Esophagus mucosa (tissue), 1 donor: ENCODE measurements at regions not wholly inside any gene's neighbourhood (a gene's known extent, or its start where the extent isn't known, plus 50 kb on each side); places are given as distances from the start of the nearest gene placed in this dataset.

Experiments
- ATAC-seq: fragments of 200-7000 bp; cut with Tn5 transposase; one replicate; pipeline ENCODE4 v1.9.1; 2020
- donor health status: DM: yes; HTN: yes; CAD: no.

DNA sequence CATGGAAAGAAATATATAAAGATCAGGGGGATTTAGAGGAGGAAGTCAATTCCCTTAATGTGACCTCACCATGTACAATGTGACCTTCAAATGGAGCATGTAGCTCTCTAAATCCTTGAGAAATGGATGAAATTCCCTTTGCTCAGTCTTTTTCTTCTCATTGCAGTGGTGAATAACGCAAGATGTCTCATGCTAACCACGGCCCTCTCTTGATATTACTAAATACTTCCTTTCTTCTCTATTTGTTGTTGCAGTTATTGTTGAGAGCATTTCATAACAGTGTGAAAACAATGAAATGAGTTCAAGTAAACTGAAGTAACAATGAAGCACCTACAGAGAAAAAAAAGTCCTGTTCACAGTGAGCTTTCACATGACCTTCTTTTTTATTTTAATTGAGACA is 55.6 kb downstream of the ZNF281 start:
- ATAC-seq: no peak

- ATAC-seq: no peak
Measured at GRCh38 chr1:200353232-200353631, 56.6 kb downstream of the ZNF281 start.

GRCh38 chr1:200351826-200352549 is 57.8 kb downstream of the ZNF281 start:
- no peak for ATAC-seq

DNA sequence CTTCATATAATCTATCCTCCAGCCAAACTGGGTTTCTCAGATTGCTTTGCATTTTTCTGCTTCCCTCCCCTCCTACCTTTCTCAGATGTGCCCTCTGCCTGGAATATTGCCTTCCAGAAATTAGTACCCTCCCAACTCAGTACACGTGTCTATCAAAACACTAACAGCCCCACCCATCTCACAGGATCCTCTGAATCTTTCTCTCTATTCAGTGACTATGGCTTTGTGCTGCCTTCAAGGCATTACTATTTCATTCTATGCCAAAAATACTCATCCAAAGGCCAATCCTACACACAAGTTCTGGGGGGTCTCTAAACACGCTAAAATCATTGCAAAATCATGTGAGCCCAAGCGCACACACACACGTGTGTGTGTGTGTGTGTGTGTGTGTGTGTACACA is 58.4 kb downstream of the ZNF281 start:
- ATAC-seq: no peak

GRCh38 chr1:200346700-200347099 is 63.1 kb downstream of the ZNF281 start:
- no peak for ATAC-seq

- no peak for ATAC-seq
Measured at GRCh38 chr1:200345520-200345919, 64.3 kb downstream of the ZNF281 start.

GRCh38 chr1:200343874-200344273 is 66.0 kb downstream of the ZNF281 start:
- no peak for ATAC-seq

GRCh38 chr1:200342511-200343311 is 67.1 kb downstream of the ZNF281 start:
- ATAC-seq: no peak

DNA sequence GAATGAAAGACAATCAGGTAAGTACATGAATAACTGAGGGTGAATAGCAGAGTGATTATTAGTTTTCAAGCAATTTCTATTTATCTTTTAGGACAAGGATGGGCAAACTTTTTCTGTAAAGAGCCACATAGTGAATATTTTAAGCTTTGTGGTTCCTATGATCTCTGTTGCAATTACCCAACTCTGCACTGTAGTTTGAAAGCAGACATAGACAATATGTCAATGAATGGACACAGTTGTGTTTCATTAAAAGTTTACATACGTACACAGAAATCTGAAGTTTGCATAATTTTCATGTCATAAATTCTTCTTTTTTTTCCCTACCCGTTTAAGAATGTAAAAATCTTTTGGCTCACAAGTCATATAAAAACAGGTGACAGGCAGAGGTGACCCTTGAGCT is 71.4 kb downstream of the ZNF281 start:
- ATAC-seq: no peak

DNA sequence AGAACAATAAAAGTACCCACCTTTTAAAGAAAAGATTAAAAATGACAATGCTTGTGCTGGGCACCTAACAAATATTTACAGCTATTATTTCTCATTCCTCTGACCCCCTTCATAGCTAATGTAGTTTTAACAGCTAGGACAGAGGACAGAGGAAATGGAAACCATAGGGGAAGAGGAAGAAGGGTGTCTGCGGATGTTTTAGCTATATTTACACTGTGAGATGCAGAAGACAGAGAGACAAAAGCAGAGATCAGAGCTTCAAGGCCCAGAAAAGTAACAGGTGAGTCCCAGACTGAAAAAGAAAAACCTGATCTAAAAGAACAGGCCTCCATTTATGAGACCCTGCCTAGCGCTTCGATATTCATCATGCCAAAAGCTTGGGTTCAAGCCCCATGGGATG is 72.0 kb downstream of the ZNF281 start:
- no peak for ATAC-seq

GRCh38 chr1:200337410-200337809 is 72.4 kb downstream of the ZNF281 start:
- no peak for ATAC-seq

DNA sequence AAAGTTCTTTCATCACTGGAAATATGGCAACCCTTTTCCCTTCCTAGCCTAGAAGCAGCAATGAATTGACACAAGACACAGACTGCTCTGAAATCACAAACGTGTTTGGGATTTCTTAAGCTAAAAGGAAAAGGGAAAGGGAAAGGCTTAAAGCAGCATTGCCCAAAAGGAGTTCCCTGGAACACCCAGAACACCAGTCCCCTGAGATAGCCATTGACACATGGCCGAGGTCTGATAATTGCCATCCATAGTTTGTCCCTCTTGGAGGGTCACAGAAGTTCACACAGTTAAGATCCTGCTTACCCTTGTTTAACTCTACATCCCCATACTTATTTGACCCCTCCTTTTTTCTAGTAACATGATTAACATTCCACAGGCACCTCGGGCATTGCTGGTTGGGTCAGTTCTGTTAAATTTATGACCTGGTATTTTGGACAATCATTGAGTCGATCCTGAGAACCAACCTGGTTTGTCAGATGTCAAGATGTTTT is 72.9 kb downstream of the ZNF281 start:
- no peak for ATAC-seq

DNA sequence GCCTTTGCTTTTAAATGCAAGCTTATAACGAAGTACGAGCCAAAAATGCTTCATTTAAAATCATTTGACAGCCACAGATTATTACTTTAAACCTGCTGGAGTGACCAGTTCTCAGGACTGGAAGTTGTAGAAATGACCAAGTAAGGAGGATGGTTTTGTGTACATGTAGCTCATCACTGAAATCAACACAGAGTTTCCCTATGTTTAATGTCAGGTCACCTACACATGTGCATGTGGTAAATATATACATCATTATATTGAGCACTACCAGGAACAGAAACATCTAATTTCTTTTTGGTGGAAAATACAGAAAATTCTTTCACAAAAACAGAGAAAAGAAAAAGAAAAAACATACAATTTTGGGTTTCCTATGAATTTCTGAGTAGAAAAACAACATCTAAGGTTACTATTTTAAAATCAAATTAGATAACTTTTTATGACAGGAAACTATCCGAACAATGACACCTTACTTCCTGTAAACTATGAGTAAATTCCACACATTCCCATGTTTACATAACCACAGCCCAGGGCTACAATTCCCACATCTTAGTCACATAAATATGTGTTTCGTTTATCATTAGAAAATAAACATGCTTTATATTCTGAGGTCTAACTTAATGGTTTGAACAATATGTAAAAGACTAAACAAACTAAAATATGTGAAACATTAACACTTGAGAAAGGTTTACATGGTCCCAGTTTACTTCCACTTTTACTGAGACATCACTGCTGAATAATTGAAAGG is 73.6 kb downstream of the ZNF281 start:
- ATAC-seq: no peak

DNA sequence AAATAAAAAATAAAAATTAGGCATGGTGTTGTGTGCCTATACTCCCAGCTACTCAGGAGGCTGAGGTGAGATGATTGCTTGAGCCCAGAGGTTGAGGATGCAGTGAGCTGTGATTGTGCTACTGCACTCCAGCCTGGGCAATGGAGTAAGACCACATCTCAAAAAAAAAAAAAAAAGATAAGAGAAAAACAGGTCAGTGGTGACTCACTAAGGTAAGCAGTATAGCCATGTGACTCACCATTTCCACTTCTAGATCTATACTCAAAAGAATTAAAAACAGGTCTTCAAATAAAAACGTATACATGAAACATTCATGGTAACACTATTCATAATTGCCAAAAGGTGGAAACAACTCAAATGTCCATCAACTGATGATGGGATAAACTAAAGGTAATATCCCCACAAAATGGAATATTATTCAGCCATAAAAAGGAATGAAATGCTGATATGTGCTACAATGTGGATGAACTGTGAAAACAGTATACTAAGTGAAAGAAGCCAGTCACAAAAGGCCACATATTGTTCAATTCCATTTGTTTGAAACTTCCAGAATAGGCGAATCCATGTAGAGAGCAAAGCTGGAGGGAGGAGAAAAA is 75.1 kb downstream of the ZNF281 start:
- ATAC-seq: no peak

- ATAC-seq: no peak
Measured at GRCh38 chr1:200333329-200333728, 76.5 kb downstream of the ZNF281 start.

DNA sequence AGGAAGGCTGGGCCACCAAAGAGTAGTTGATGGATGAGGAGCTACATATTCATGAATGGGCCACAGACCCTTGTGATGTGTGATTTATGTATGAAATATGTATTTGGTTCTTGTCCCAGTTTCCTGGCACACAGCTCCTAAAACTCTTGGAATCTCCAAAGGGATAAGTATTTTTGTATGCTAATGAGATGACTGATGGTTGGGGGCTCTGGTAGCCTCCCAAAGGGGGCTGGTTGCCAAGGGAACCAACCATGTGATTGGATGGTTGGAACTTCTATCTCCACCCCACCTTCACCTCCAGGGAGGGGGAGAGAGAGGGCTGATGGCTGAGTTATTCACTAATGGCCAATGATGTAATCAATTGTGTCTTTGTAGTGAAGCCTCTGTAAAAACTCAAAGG is 77.1 kb downstream of the ZNF281 start:
- ATAC-seq: no peak

GRCh38 chr1:200330741-200331428 is 79.0 kb downstream of the ZNF281 start:
- ATAC-seq: no peak

DNA sequence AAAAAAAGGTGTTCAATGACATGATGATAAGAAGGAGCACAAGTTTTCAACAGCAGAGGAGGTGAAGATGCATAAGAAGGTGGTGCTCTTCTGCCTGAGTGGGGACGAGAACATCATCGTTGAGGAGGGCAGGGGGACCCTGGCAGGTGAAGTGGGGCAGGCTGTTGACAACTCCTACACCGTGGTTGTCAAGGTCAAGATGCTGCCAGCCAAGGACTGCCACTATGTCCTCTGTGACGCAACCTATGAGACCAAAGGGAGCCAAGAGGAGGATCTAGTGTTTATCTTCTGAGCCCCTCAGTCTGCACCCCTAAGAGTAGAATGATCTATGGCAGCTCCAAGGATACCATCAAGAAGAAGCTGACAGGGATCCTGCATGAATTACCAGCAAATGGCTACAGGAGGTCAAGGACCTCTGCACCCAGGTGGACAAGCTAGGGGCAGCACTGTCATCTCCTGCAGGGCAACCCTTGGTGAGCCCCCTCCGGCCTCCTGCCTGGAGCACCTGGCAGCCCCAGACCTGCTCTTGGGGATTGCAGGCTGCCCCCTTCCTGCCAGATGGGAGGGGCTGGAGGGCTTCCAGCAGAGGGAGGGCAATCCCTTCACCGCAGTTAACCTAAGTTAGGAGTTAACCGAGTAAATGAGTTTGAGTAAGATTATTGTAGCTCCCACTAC is 80.5 kb downstream of the ZNF281 start:
- no peak for ATAC-seq

DNA sequence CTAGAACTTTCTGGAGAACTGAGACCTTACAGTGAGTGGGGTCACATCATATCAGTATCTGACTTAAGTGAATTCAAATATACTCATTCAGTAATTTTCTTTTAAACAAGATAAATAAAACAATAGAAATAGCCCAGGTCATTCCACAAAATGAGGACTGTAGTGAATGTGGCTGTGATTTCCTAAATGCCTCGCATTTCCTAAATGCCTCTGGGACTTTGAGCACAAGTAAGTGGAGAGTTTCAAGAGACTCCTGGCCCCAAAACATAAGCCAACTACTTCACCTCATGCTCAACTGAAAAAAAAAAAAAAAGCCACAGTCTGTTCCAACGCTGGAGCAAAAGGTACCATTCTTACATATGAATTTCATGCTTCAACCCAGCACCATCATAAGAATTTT is 81.5 kb downstream of the ZNF281 start:
- ATAC-seq: no peak

DNA sequence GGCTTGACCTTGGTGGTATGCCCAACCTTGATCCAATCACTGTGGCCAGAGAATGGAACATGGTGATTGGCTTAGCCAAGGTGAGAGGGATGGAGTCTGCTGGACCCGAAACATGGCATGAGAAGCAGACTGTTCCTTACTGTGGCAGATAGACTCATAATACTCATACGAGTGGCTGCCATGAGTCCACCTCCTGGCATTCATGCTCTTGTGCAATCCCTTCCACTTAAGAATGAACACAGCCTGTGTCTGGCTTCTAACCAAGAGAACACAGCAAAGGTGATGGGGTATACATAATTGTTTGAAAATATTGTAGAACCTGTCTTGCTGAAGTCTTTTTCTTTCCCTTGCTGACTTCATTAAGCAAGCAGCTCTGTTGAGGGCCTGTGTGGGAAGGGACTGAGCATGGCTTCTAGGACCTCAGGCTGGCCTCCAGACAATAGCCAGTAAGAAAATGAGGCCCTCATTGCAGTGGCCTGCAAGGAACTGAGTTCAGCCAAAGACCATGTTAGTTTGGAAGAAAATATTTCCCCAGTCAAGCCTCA is 85.9 kb downstream of the ZNF281 start:
- ATAC-seq: no peak

- ATAC-seq: no peak
Measured at GRCh38 chr1:200319148-200319547, 90.7 kb downstream of the ZNF281 start.
